Ovary (tissue), 3 donors: ENCODE measurements at regions not wholly inside any gene's neighbourhood (a gene's known extent, or its start where the extent isn't known, plus 50 kb on each side); places are given as distances from the start of the nearest gene placed in this dataset.

Source experiments
- POLR2A ChIP-seq: fragments of 450-650 bp; IDR thresholded peaks from one replicate; pipeline ENCODE4 v1.6.1; 2017; ENCODE audit warnings: antibody characterized with exemption, mild to moderate bottlenecking, moderate library complexity
- TF ChIP-seq, protein P1 (sequence below), 3 donors: fragments of 450-650 bp in 2 of 3; fragments of 200-600 bp in 1 of 3; IDR thresholded peaks; one replicate each; pipeline versions ENCODE4 v1.5.1 to v1.8.0; 2016 to 2022; ENCODE audit warnings: antibody characterized with exemption in 3 of 3, mild to moderate bottlenecking in 1 of 3
- donor health status: DM: no; HTN: no; CAD: no.

- TF ChIP-seq, protein P1, sequence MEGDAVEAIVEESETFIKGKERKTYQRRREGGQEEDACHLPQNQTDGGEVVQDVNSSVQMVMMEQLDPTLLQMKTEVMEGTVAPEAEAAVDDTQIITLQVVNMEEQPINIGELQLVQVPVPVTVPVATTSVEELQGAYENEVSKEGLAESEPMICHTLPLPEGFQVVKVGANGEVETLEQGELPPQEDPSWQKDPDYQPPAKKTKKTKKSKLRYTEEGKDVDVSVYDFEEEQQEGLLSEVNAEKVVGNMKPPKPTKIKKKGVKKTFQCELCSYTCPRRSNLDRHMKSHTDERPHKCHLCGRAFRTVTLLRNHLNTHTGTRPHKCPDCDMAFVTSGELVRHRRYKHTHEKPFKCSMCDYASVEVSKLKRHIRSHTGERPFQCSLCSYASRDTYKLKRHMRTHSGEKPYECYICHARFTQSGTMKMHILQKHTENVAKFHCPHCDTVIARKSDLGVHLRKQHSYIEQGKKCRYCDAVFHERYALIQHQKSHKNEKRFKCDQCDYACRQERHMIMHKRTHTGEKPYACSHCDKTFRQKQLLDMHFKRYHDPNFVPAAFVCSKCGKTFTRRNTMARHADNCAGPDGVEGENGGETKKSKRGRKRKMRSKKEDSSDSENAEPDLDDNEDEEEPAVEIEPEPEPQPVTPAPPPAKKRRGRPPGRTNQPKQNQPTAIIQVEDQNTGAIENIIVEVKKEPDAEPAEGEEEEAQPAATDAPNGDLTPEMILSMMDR (IDR thresholded peaks at IDR 0.05), result no peak
- no peak for TF ChIP-seq POLR2A
These were observed 211.4 kb downstream of the GAS1 start for GRCh38 chr9:86735772-86736458.
